Ishikawa (cell line): ENCODE measurements at regions not wholly inside any gene's neighbourhood (a gene's known extent, or its start where the extent isn't known, plus 50 kb on each side); places are given as distances from the start of the nearest gene placed in this dataset.

Experiments
- EP300 ChIP-seq: IDR thresholded peaks from 2 replicates; pipeline ENCODE4 v1.6.1; 2012; ENCODE audit warnings: borderline replicate concordance
- TCF12 ChIP-seq: IDR thresholded peaks from 2 replicates; pipeline ENCODE4 v1.6.1; 2012; ENCODE audit warnings: low read depth
- TF ChIP-seq, protein P1 (sequence below): IDR thresholded peaks from 2 replicates; pipeline ENCODE4 v1.6.1; 2012; ENCODE audit warnings: low read depth, mild to moderate bottlenecking
- TF ChIP-seq, protein P2 (sequence below): IDR thresholded peaks from 2 replicates; pipeline ENCODE4 v1.6.1; 2012

DNA sequence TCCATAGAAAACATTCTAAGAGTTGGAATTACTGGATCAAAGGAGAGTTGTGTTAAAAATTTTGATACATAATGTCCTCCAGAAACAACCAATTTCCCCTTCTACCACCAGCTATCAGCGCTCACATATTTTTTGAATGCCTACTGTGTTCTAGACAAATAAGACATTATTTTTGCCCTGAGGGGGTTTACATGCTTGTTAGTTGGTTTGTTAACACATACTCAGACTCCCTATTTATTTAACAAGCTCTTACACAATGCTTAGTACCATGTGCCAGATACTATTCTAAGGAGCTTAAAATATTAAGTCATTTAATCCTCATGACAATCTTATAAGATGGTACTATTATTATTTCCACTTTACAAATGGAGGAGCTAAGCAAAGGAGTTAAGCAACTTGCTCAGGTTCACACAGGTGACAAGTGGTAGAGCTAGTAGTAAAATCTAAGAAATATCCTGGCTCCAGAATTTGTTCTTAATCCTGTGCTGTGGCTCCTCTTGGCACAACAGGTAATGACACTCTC lies 194.2 kb downstream of the UTP18 start:
- TF ChIP-seq EP300 (no peak), TCF12 (no peak)
- TF ChIP-seq, protein P1, sequence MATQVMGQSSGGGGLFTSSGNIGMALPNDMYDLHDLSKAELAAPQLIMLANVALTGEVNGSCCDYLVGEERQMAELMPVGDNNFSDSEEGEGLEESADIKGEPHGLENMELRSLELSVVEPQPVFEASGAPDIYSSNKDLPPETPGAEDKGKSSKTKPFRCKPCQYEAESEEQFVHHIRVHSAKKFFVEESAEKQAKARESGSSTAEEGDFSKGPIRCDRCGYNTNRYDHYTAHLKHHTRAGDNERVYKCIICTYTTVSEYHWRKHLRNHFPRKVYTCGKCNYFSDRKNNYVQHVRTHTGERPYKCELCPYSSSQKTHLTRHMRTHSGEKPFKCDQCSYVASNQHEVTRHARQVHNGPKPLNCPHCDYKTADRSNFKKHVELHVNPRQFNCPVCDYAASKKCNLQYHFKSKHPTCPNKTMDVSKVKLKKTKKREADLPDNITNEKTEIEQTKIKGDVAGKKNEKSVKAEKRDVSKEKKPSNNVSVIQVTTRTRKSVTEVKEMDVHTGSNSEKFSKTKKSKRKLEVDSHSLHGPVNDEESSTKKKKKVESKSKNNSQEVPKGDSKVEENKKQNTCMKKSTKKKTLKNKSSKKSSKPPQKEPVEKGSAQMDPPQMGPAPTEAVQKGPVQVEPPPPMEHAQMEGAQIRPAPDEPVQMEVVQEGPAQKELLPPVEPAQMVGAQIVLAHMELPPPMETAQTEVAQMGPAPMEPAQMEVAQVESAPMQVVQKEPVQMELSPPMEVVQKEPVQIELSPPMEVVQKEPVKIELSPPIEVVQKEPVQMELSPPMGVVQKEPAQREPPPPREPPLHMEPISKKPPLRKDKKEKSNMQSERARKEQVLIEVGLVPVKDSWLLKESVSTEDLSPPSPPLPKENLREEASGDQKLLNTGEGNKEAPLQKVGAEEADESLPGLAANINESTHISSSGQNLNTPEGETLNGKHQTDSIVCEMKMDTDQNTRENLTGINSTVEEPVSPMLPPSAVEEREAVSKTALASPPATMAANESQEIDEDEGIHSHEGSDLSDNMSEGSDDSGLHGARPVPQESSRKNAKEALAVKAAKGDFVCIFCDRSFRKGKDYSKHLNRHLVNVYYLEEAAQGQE: no peak
- TF ChIP-seq, protein P2, sequence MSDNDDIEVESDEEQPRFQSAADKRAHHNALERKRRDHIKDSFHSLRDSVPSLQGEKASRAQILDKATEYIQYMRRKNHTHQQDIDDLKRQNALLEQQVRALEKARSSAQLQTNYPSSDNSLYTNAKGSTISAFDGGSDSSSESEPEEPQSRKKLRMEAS: no peak
